ENCODE measurements at regions not wholly inside any gene's neighbourhood (a gene's known extent, or its start where the extent isn't known, plus 50 kb on each side); places are given as distances from the start of the nearest gene placed in this dataset.

- Histone ChIP-seq H4K20me1 (replicated peaks; ENCODE audit: insufficient read depth) (no peaks in the 10 kb centered on the region), H3K36me3 (ENCODE audit: insufficient read depth) (no peaks in the 10 kb centered on the region), H3K27ac (ENCODE audit: low read depth) (no peak overlapping the region), H3K27me3 (ENCODE audit: insufficient read depth) (no peaks in the 10 kb centered on the region), H3K4me3 (no peak overlapping the region), H3K4me1 (ENCODE audit: insufficient read depth) (peaks cover under 1% of the 10 kb centered on the region), H3F3A (replicated peaks; ENCODE audit: low read depth) (no peaks in the 10 kb centered on the region), H2AFZ (no peak overlapping the region), H3K4me2 (no peak overlapping the region), H3K79me2 (replicated peaks; ENCODE audit: insufficient read depth) (no peaks in the 10 kb centered on the region), H3K9me2 (ENCODE audit: insufficient read depth) (no peaks in the 10 kb centered on the region)
- DNase-seq (ENCODE audit: low spot score), result peak; percentile 72
- Mint-ChIP-seq H3K4me1 (peaks cover 1% of the 10 kb centered on the region), H3K4me3 (no peak overlapping the region), H3K36me3 (ENCODE audit: low read depth) (no peaks in the 10 kb centered on the region), H3K27me3 (ENCODE audit: insufficient read depth, low read depth, poor library complexity) (no peaks in the 10 kb centered on the region), H3K27ac (no peak overlapping the region), H3K9me3 (no peaks in the 10 kb centered on the region)
- ATAC-seq, result peak; percentile 91
- no peak for TF ChIP-seq NANOG (IDR thresholded peaks at IDR 0.05; ENCODE audit: borderline replicate concordance)
- TF ChIP-seq CTCF (conservative IDR thresholded peaks at IDR 0.05; ENCODE audit: low read depth in 2 of 2), result peak; percentile 89 to 92
These were observed 735.6 kb upstream of the GBE1 start for GRCh38 chr3:82496890-82497560.

GRCh38 chr3:82495655-82496054 is 734.2 kb upstream of the GBE1 start:
- Histone ChIP-seq H3K36me3 (ENCODE audit: insufficient read depth) (no peaks in the 10 kb centered on the region), H3K27me3 (ENCODE audit: insufficient read depth) (no peaks in the 10 kb centered on the region), H3K4me3 (no peak overlapping the region), H3K27ac (ENCODE audit: low read depth) (no peak overlapping the region), H3K4me1 (ENCODE audit: insufficient read depth) (no peaks in the 10 kb centered on the region), H2AFZ (no peak overlapping the region), H3K9me2 (ENCODE audit: insufficient read depth) (no peaks in the 10 kb centered on the region), H3K79me2 (replicated peaks; ENCODE audit: insufficient read depth) (no peaks in the 10 kb centered on the region), H3K4me2 (no peak overlapping the region), H3F3A (replicated peaks; ENCODE audit: low read depth) (no peaks in the 10 kb centered on the region), H4K20me1 (replicated peaks; ENCODE audit: insufficient read depth) (no peaks in the 10 kb centered on the region)
- Mint-ChIP-seq H3K4me1 (no peaks in the 10 kb centered on the region), H3K4me3 (no peak overlapping the region), H3K9me3 (no peaks in the 10 kb centered on the region), H3K27ac (no peak overlapping the region), H3K27me3 (ENCODE audit: insufficient read depth, low read depth, poor library complexity) (no peaks in the 10 kb centered on the region), H3K36me3 (ENCODE audit: low read depth) (no peaks in the 10 kb centered on the region)
- no peak for ATAC-seq
- no peak for DNase-seq (ENCODE audit: low spot score)
- TF ChIP-seq ZNF462 (CRISPR knock-in tag; IDR thresholded peaks at IDR 0.05) (no peak), JUNB (IDR thresholded peaks at IDR 0.05; ENCODE audit: unreplicated experiment) (no peak), ZNF114 (CRISPR knock-in tag; IDR thresholded peaks at IDR 0.05) (no peak), CTCF (conservative IDR thresholded peaks at IDR 0.05; ENCODE audit: low read depth in 2 of 2) (no peak), EZH2phosphoT487 (IDR thresholded peaks at IDR 0.05; ENCODE audit: unreplicated experiment) (no peak), CREB1 (CRISPR knock-in tag; IDR thresholded peaks at IDR 0.05; ENCODE audit: low read depth) (no peak), POLR2AphosphoS5 (IDR thresholded peaks at IDR 0.05; ENCODE audit: low read depth) (no peak), STAT1 (IDR thresholded peaks at IDR 0.05; ENCODE audit: unreplicated experiment) (no peak), NANOG (IDR thresholded peaks at IDR 0.05; ENCODE audit: borderline replicate concordance) (no peak)
